H4 (cell line): ENCODE measurements at regions not wholly inside any gene's neighbourhood (a gene's known extent, or its start where the extent isn't known, plus 50 kb on each side); places are given as distances from the start of the nearest gene placed in this dataset.

Experiments
- DNase-seq: peaks from one replicate; pipeline ENCODE4 v3.0.0-alpha.2; 2015; ENCODE audit warnings: low spot score

- no peak for DNase-seq
Measured at GRCh38 chr16:49078571-49078970, 203.1 kb downstream of the CBLN1 start.

GRCh38 chr16:49078104-49078503, 203.5 kb downstream of the CBLN1 start:
- no peak for DNase-seq

- no peak for DNase-seq
Measured at GRCh38 chr16:49075709-49076108, 205.9 kb downstream of the CBLN1 start.

GRCh38 chr16:49068224-49068623, 213.4 kb downstream of the CBLN1 start:
- DNase-seq, result no peak

- no peak for DNase-seq
Measured at GRCh38 chr16:49067776-49068175, 213.9 kb downstream of the CBLN1 start.

GRCh38 chr16:49061137-49061714, 220.4 kb downstream of the CBLN1 start:
- DNase-seq, result no peak

- no peak for DNase-seq
Measured at GRCh38 chr16:49060728-49061127, 220.9 kb downstream of the CBLN1 start.

- DNase-seq, result no peak
Measured at GRCh38 chr16:49058382-49058781, 223.3 kb downstream of the CBLN1 start.

- DNase-seq, result no peak
Measured at GRCh38 chr16:49057936-49058335, 223.7 kb downstream of the CBLN1 start.

- no peak for DNase-seq
Measured at GRCh38 chr16:49057391-49057790, 224.2 kb downstream of the CBLN1 start.

GRCh38 chr16:49056546-49056945, 225.1 kb downstream of the CBLN1 start:
- no peak for DNase-seq

GRCh38 chr16:49055824-49056545, 225.7 kb downstream of the CBLN1 start:
- DNase-seq, result no peak

- no peak for DNase-seq
Measured at GRCh38 chr16:49055291-49055690, 226.3 kb downstream of the CBLN1 start.

GRCh38 chr16:49054606-49055005, 227.0 kb downstream of the CBLN1 start:
- DNase-seq, result no peak

GRCh38 chr16:49052846-49053245, 228.8 kb downstream of the CBLN1 start:
- DNase-seq, result no peak

GRCh38 chr16:49051576-49051975, 230.1 kb downstream of the CBLN1 start:
- DNase-seq, result no peak

GRCh38 chr16:49050607-49051006, 231.0 kb downstream of the CBLN1 start:
- no peak for DNase-seq

- no peak for DNase-seq
Measured at GRCh38 chr16:49049644-49050043, 232.0 kb downstream of the CBLN1 start.

GRCh38 chr16:49049191-49049590, 232.4 kb downstream of the CBLN1 start:
- no peak for DNase-seq

GRCh38 chr16:49048557-49048956, 233.1 kb downstream of the CBLN1 start:
- peak; percentile 10 for DNase-seq

- no peak for DNase-seq
Measured at GRCh38 chr16:49036126-49036525, 245.5 kb downstream of the CBLN1 start.

- no peak for DNase-seq
Measured at GRCh38 chr16:49027420-49027819, 254.2 kb downstream of the CBLN1 start.

GRCh38 chr16:49026566-49027181, 255.0 kb downstream of the CBLN1 start:
- DNase-seq, result no peak
